HepG2 (cell line): ENCODE measurements at regions not wholly inside any gene's neighbourhood (a gene's known extent, or its start where the extent isn't known, plus 50 kb on each side); places are given as distances from the start of the nearest gene placed in this dataset.

Experiments used
- KAT7 ChIP-seq: IDR thresholded peaks from 2 replicates; pipeline ENCODE4 v1.6.1; 2018; ENCODE audit warnings: borderline replicate concordance, missing compliant biosample characterization
- MYC ChIP-seq: sonication (generic); formaldehyde crosslinking; IDR thresholded peaks from 2 replicates; pipeline ENCODE4 v1.9.0; 2021; ENCODE audit warnings: missing genetic modification reagents, borderline replicate concordance
- NFE2L2 ChIP-seq: fragments of 150-350 bp; IDR thresholded peaks from 2 replicates; pipeline ENCODE4 v1.6.1; 2014; ENCODE audit warnings: low read length
- POLR2A ChIP-seq, 2 experiments: IDR thresholded peaks; 2 replicates each; pipeline ENCODE4 v1.6.1; 2011; ENCODE audit warnings: low read depth in 2 of 2, low read length in 2 of 2, mild to moderate bottlenecking in 1 of 2, moderate library complexity in 1 of 2; ENCODE audit not compliant: insufficient read depth in 1 of 2
- TP53 ChIP-seq: sonication (generic); formaldehyde crosslinking; conservative IDR thresholded peaks from 2 replicates; pipeline ENCODE4 v1.4.0; 2020; ENCODE audit warnings: missing genetic modification reagents
- ZC3H4 ChIP-seq: sonication (generic); formaldehyde crosslinking; IDR thresholded peaks from 2 replicates; pipeline ENCODE4 v1.4.0; 2020; ENCODE audit warnings: missing genetic modification reagents, borderline replicate concordance
- ZNF501 ChIP-seq: sonication (generic); formaldehyde crosslinking; IDR thresholded peaks from 2 replicates; pipeline ENCODE4 v1.5.1; 2020; ENCODE audit warnings: mild to moderate bottlenecking, moderate library complexity, missing genetic modification reagents
- TF ChIP-seq, protein P1 (sequence below): sonication (generic); formaldehyde crosslinking; IDR thresholded peaks from 2 replicates; pipeline ENCODE4 v1.4.0; 2020; ENCODE audit warnings: missing genetic modification reagents, borderline replicate concordance
- TF ChIP-seq, protein P2 (sequence below): sonication (generic); formaldehyde crosslinking; IDR thresholded peaks from 2 replicates; pipeline ENCODE4 v1.5.0; 2020; ENCODE audit warnings: missing genetic modification reagents
- TF ChIP-seq, protein P3 (sequence below): sonication (generic); formaldehyde crosslinking; IDR thresholded peaks from 2 replicates; pipeline ENCODE4 v1.4.0; 2020; ENCODE audit warnings: missing genetic modification reagents

DNA sequence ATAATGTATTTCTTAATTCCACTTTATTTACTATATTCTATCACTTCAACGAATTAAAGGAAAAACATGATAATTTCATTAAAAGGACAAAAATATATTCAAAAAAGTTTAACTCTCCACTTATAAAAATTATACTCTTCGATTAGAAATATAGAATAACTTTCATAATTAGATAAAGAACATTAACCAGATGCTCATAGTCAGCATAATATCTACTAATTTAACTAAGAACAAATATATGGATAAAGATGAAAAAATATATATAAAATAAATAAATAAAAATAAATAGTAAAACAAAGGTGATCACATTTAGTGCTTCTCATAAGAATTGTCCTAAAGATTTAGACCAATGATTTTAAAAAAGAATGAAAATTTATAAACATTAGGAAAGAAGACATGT is 1065.2 kb upstream of the CNTN5 start:
- no peak for TF ChIP-seq ZNF501 (CRISPR knock-in tag)
- TF ChIP-seq POLR2A (IDR thresholded peaks at IDR 0.05; ENCODE audit: insufficient read depth in 1 of 2, low read depth in 2 of 2, low read length in 2 of 2), result no peak
- TF ChIP-seq, protein P1, sequence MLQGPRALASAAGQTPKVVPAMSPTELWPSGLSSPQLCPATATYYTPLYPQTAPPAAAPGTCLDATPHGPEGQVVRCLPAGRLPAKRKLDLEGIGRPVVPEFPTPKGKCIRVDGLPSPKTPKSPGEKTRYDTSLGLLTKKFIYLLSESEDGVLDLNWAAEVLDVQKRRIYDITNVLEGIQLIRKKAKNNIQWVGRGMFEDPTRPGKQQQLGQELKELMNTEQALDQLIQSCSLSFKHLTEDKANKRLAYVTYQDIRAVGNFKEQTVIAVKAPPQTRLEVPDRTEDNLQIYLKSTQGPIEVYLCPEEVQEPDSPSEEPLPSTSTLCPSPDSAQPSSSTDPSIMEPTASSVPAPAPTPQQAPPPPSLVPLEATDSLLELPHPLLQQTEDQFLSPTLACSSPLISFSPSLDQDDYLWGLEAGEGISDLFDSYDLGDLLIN (CRISPR knock-in tag), result no peak
- TF ChIP-seq MYC (CRISPR knock-in tag), result no peak
- no peak for TF ChIP-seq KAT7
- TF ChIP-seq TP53 (CRISPR knock-in tag), result no peak
- TF ChIP-seq NFE2L2, result no peak
- TF ChIP-seq, protein P2, sequence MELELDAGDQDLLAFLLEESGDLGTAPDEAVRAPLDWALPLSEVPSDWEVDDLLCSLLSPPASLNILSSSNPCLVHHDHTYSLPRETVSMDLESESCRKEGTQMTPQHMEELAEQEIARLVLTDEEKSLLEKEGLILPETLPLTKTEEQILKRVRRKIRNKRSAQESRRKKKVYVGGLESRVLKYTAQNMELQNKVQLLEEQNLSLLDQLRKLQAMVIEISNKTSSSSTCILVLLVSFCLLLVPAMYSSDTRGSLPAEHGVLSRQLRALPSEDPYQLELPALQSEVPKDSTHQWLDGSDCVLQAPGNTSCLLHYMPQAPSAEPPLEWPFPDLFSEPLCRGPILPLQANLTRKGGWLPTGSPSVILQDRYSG (CRISPR knock-in tag), result no peak
- TF ChIP-seq, protein P3, sequence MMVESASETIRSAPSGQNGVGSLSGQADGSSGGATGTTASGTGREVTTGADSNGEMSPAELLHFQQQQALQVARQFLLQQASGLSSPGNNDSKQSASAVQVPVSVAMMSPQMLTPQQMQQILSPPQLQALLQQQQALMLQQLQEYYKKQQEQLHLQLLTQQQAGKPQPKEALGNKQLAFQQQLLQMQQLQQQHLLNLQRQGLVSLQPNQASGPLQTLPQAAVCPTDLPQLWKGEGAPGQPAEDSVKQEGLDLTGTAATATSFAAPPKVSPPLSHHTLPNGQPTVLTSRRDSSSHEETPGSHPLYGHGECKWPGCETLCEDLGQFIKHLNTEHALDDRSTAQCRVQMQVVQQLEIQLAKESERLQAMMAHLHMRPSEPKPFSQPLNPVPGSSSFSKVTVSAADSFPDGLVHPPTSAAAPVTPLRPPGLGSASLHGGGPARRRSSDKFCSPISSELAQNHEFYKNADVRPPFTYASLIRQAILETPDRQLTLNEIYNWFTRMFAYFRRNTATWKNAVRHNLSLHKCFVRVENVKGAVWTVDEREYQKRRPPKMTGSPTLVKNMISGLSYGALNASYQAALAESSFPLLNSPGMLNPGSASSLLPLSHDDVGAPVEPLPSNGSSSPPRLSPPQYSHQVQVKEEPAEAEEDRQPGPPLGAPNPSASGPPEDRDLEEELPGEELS, result no peak
- no peak for TF ChIP-seq ZC3H4 (CRISPR knock-in tag)
